ENCODE measurements at regions not wholly inside any gene's neighbourhood (a gene's known extent, or its start where the extent isn't known, plus 50 kb on each side); places are given as distances from the start of the nearest gene placed in this dataset.

DNA sequence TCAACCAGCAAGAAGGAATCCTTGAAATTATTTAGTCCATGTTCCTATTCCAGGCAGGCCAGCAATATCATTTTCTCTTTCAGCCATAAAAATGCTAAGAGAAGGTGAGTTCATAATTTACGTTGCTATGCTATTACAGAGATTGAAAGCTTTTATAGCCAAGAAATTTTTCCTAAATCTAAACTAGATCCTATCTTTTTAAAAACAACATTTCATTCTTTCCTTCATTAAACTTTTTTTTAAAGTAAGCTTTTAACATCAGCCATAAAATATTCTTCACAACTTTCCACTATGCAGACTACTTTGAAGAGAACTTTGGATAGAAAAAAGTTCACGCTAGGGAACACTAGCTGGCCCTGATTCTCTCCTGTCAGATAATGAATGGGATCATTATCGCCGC, 159.8 kb downstream of the RPS12 start:
- no peak for DNase-seq (ENCODE audit: low read depth)

- no peak for DNase-seq (ENCODE audit: low read depth)
These were observed 163.0 kb downstream of the RPS12 start for GRCh38 chr6:132977413-132977812.

GRCh38 chr6:132978685-132979084, 164.3 kb downstream of the RPS12 start:
- DNase-seq (ENCODE audit: low read depth): no peak

GRCh38 chr6:132993738-132994137, 179.4 kb downstream of the RPS12 start:
- DNase-seq (ENCODE audit: low read depth): no peak

GRCh38 chr6:132995009-132995408, 180.6 kb downstream of the RPS12 start:
- no peak for DNase-seq (ENCODE audit: low read depth)

DNA sequence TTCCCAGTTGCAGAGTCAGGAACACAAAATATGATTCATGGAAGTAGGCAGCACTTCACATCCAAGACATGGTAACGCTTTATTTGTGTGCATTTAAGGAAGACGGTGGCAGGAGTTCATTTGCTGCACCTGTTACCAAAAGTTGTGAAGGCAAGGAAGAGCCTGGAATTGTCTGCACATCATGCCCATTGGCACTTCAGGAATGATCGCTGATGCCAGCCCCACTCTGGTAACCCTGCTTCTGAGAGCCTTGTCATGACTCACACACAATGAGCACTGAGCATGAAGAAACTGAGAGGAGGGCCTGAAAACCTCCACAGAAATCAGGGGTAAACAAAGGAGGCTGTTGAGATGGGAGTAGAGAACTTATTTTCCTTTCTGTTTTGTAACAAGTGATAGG, 181.1 kb downstream of the RPS12 start:
- no peak for DNase-seq (ENCODE audit: low read depth)

GRCh38 chr6:132998418-132998817, 184.0 kb downstream of the RPS12 start:
- no peak for DNase-seq (ENCODE audit: low read depth)

DNA sequence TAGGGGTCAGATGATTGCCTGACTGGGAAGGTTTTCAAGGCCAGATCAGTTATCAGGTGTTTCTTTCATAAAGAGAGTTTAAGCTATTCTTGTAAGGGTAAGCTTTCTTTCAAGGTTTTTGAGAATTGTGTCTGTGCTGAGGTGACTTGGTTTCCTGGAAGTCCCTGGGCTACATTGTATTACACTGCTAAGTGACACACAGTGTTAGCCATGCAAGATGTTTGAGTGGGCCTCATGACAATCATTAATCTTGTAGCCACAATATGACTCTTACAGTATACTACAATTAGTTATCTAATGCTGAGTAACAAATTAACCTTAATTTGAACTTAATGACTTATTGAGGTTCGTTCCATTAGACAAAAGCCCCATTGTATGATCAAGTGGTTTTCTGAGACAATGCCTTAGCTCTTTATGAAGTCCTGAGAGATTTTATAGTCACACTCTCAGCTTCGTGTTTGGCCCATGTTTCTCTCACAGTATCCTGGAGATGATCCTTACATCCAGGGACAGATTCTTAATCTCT, 186.7 kb downstream of the RPS12 start:
- DNase-seq (ENCODE audit: low read depth): no peak

DNA sequence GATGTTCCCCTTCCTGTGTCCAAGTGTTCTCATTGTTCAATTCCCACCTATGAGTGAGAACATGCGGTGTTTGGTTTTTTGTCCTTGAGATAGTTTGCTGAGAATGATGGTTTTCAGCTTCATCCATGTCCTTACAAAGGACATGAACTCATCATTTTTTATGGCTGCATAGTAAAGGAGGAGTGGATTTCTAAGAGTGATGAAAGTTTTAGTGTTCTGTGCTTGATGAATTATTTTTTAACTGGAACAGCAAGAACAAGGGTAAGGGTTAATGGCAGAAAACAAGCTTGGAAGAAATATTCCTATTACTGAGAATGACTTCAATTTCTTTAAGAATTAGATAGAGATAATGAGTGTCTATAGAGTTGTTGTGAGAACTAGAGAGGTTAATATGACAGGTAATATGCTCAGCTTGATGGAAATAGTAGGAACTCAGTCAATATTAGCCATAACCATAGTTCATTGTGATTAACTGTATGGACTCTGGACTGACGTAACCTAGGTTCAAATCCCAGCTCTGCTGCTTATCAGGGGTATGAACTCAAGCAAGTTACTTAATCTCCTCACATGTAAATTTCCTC, 190.0 kb downstream of the RPS12 start:
- no peak for DNase-seq (ENCODE audit: low read depth)

DNA sequence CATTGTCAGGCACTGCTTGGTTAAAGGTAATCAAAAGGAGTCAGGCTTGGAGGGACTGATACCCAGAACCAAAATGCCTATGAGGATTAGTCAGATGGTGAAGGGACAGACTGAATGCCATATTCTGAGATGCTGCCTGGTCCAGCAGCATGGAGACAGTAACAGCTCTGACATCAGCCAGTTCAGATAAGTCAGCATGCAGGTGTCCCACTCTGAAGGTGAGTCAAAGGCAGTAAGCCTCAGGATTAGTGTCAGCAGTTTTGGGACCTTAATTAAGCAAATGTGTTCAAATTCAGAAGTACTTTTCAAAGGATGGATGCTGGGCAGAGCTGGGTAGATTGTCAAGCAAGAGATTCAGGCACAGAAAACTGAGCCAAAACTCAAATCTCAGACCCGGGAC, 198.4 kb downstream of the RPS12 start:
- DNase-seq (ENCODE audit: low read depth): no peak

- no peak for DNase-seq (ENCODE audit: low read depth)
These were observed 202.3 kb downstream of the RPS12 start for GRCh38 chr6:133016631-133017030.

- DNase-seq (ENCODE audit: low read depth): peak; percentile 12
These were observed 203.2 kb downstream of the RPS12 start for GRCh38 chr6:133017581-133017980.

- DNase-seq (ENCODE audit: low read depth): no peak
These were observed 212.3 kb downstream of the RPS12 start for GRCh38 chr6:133026705-133027104.

GRCh38 chr6:133033263-133033662, 207.9 kb upstream of the EYA4 start:
- DNase-seq (ENCODE audit: low read depth): no peak

- DNase-seq (ENCODE audit: low read depth): no peak
These were observed 206.5 kb upstream of the EYA4 start for GRCh38 chr6:133034509-133035206.

- DNase-seq (ENCODE audit: low read depth): no peak
These were observed 200.9 kb upstream of the EYA4 start for GRCh38 chr6:133040094-133040802.

DNA sequence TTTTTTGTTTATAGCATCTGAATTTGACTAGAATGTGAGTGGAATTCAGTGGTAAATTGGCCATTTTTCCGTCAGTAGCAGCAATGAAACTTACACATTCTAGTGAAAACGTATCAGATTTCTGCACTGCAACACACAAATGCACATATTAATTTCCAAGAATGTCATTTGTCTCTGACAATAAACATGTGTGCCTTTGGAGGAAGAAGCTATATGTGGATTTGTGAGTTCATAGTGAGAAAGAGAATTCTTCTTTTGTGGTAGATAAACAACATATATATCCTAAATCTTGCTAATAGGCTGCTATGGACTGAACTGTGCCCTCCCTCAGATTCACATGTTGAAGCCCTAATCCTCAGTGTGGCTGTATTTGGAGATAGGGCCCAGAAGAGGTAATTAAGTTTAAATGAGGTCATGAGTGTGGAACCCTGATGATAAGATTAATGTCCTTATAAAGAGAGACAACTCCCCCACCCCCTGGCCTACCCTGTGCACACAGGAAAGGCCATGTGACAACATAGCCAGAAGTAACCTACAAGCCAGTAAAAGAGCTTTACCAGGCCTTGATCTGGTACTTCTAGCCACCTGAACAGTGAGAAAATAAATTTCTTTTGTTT, 200.2 kb upstream of the EYA4 start:
- DNase-seq (ENCODE audit: low read depth): no peak

DNA sequence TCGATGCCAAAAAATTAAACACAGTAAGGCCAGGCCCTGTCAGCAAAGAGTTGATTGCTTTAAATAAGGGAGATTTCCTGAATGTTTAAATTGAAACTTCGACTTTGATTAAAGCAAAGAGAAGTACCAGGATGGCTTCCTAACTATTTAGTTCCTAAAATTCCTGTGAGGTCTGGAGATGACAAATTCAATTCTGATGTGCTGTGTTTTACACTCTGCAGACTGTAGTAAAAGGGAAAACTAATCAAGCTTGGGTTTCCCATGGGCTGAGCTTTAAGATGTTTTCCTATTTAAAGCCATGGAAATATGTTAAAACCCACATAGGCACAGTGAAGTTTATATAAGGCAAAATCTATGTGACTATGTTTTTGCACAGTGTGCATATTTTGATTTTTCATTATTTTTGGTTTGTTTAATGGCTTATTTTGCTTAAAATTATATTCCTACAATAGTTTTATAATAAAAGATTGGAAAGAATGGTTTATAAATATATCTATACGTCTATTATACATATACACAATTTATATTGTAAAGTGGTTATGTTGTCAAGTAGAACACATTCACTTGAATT, 198.5 kb upstream of the EYA4 start:
- DNase-seq (ENCODE audit: low read depth): no peak

- DNase-seq (ENCODE audit: low read depth): no peak
These were observed 194.6 kb upstream of the EYA4 start for GRCh38 chr6:133046576-133046975.

- no peak for DNase-seq (ENCODE audit: low read depth)
These were observed 194.0 kb upstream of the EYA4 start for GRCh38 chr6:133047065-133047665.

DNA sequence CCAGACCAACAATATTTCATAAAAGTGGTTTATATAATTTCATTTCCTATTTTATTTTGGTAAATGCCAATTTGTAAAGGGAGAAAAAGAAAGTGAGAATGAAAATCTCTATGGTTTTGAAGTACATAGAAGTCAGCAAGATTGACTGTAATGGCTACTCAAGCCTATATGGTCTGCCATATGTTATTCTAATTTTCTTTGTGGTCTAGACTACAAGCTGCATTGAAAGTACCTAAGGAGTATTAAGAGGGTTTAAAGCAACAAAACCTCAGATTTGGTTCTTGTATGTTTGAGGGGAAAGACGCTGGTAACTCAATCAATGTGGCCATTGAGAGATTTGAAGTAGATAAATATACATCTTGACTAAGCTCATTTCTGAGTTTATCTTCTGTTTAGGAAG, 193.5 kb upstream of the EYA4 start:
- DNase-seq (ENCODE audit: low read depth): no peak

DNA sequence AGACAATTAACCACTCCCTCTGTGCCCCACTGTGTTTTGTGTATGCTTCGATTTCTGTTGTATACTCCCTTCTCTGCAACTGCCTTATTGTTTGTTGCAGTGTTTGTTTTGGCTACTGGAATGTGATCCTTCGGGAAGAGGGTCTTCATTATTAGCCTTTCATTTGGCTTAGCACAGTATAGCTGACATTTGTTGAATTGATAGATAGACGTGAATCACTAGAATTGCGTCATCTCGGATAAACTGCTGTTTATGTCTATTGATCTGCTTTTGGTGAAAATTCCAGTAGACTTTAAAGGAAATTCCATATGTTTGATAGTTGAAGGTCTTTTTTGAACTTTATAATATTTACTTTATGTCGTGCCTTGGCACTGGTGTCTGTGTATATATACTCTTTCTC, 189.9 kb upstream of the EYA4 start:
- DNase-seq (ENCODE audit: low read depth): no peak
